ENCODE measurements at regions not wholly inside any gene's neighbourhood (a gene's known extent, or its start where the extent isn't known, plus 50 kb on each side); places are given as distances from the start of the nearest gene placed in this dataset.

GRCh38 chrX:140317462-140317861 is 187.4 kb downstream of the SOX3 start (continued):
- TF ChIP-seq, protein P1, sequence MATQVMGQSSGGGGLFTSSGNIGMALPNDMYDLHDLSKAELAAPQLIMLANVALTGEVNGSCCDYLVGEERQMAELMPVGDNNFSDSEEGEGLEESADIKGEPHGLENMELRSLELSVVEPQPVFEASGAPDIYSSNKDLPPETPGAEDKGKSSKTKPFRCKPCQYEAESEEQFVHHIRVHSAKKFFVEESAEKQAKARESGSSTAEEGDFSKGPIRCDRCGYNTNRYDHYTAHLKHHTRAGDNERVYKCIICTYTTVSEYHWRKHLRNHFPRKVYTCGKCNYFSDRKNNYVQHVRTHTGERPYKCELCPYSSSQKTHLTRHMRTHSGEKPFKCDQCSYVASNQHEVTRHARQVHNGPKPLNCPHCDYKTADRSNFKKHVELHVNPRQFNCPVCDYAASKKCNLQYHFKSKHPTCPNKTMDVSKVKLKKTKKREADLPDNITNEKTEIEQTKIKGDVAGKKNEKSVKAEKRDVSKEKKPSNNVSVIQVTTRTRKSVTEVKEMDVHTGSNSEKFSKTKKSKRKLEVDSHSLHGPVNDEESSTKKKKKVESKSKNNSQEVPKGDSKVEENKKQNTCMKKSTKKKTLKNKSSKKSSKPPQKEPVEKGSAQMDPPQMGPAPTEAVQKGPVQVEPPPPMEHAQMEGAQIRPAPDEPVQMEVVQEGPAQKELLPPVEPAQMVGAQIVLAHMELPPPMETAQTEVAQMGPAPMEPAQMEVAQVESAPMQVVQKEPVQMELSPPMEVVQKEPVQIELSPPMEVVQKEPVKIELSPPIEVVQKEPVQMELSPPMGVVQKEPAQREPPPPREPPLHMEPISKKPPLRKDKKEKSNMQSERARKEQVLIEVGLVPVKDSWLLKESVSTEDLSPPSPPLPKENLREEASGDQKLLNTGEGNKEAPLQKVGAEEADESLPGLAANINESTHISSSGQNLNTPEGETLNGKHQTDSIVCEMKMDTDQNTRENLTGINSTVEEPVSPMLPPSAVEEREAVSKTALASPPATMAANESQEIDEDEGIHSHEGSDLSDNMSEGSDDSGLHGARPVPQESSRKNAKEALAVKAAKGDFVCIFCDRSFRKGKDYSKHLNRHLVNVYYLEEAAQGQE (IDR thresholded peaks at IDR 0.05; ENCODE audit: low read depth, low read length) = no peak
- TF ChIP-seq MEF2A (IDR thresholded peaks at IDR 0.05; ENCODE audit: insufficient read depth, low read depth, low read length) (no peak), BRCA1 (IDR thresholded peaks at IDR 0.05; ENCODE audit: low read depth, low read length) (no peak)

DNA sequence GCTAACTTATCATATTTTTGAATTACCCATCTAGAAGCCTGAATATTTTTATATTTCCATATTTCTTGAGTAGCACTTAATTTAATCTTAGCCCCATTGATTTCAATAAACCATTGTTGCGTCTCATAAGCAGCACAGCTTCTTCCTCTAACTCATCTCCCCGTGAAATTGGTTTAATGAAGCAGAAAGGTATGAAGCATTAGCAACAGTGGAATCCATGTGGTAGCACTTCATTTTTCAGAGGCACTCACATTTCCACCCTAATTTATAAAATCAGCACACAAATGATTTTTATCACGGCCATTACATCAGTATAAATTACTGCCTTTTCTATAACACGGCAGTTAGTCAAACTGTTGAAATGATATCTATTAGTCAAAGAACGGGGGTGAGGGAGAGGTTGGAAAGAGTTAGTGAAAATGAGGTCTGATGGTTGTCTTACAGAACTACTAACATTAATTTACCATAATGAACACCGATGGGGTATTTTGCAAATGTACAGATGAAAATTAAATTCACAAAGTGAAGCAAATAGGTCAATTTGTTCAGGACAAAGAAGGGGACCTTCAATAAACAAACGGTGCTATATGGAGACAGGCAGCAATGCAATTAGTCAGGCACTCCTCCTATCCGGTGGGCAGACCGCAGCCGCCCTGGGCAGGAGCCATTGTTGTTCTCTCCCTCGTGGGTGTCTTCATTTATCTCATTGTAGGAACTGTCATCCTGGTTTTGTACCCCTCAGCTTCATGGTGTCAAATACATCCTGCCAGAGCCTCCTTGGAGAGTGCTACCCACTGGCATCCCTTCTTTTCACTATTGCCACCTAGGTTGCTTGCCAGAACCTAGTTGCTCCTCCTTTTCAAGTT is 205.7 kb downstream of the SOX3 start:
- no peaks in the 10 kb centered on the region for H3K4me1 ChIP-seq (ENCODE audit: control insufficient read depth, insufficient read depth, low read length)
- 24% methylated on average over 11 of the region's 11 CpGs for WGBS (ENCODE audit: insufficient coverage, insufficient replicate concordance, low lambda C conversion rate, missing lambda C conversion rate)
- H3K4me3 ChIP-seq = no peak overlapping the region
- ChIA-PET CTCF (interaction anchor here (0.8 kb wide), 1 partner anchor 34 kb away, joined by 3 read pairs; no protein-coding TSS in a partner anchor), SMC1A (ENCODE audit: uncharacterized antibody, unreplicated experiment) (no interaction called here), RAD21 (ENCODE audit: unreplicated experiment) (no interaction called here), POLR2A (no interaction called here)
- no peaks in the 10 kb centered on the region for H3K9me3 ChIP-seq (replicated peaks; ENCODE audit: control insufficient read depth, insufficient read depth, low read length)
- no peak overlapping the region for H3K27ac ChIP-seq (ENCODE audit: control insufficient read depth, insufficient read depth)
- no peaks in the 10 kb centered on the region for H3K27me3 ChIP-seq (replicated peaks in 1 of 2; ENCODE audit: control insufficient read depth in 2 of 2, insufficient read depth in 2 of 2, low read length in 1 of 2)
- H3K36me3 ChIP-seq (ENCODE audit: control insufficient read depth in 2 of 2, insufficient read depth in 2 of 2, low read length in 1 of 2) = no peaks in the 10 kb centered on the region
- no peaks in the 10 kb centered on the region for H3K79me2 ChIP-seq (ENCODE audit: control insufficient read depth, insufficient read depth, low read length)
- no peak overlapping the region for H2AFZ ChIP-seq (ENCODE audit: control insufficient read depth, low read depth, low read length)
- no peak for FAIRE-seq
- no peak overlapping the region for H3K9ac ChIP-seq (ENCODE audit: control insufficient read depth, insufficient read depth, low read length)
- DNase-seq (ENCODE audit: low read depth, low spot score) = no peak
- no peak overlapping the region for H3K4me2 ChIP-seq (ENCODE audit: control insufficient read depth, insufficient read depth)
- ATAC-seq = no peak
- no peaks in the 10 kb centered on the region for H4K20me1 ChIP-seq (ENCODE audit: control insufficient read depth, insufficient read depth)
- in situ Hi-C loops (cut with MboI) = no loop called here
- BruUV-seq (replicated peaks) = no TSS peak
- intact Hi-C loops (cut with micrococcal nuclease; ENCODE audit: unreplicated experiment) = no loop called here
- no peak for TF ChIP-seq PRDM15 (CRISPR knock-in tag; IDR thresholded peaks at IDR 0.05)
- no peak for TF ChIP-seq ESRRA (IDR thresholded peaks at IDR 0.05; ENCODE audit: low read length)
- TF ChIP-seq ZZZ3 (IDR thresholded peaks at IDR 0.05; ENCODE audit: control insufficient read depth, insufficient read length, low read depth) = no peak
- TF ChIP-seq, protein P2, sequence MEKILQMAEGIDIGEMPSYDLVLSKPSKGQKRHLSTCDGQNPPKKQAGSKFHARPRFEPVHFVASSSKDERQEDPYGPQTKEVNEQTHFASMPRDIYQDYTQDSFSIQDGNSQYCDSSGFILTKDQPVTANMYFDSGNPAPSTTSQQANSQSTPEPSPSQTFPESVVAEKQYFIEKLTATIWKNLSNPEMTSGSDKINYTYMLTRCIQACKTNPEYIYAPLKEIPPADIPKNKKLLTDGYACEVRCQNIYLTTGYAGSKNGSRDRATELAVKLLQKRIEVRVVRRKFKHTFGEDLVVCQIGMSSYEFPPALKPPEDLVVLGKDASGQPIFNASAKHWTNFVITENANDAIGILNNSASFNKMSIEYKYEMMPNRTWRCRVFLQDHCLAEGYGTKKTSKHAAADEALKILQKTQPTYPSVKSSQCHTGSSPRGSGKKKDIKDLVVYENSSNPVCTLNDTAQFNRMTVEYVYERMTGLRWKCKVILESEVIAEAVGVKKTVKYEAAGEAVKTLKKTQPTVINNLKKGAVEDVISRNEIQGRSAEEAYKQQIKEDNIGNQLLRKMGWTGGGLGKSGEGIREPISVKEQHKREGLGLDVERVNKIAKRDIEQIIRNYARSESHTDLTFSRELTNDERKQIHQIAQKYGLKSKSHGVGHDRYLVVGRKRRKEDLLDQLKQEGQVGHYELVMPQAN (conservative IDR thresholded peaks at IDR 0.05) = no peak
- TF ChIP-seq TCF3 (IDR thresholded peaks at IDR 0.05; ENCODE audit: borderline replicate concordance, insufficient read depth, low read depth, low read length) = no peak
- no peak for TF ChIP-seq MEF2B (IDR thresholded peaks at IDR 0.05; ENCODE audit: partially characterized antibody, poor library complexity, severe bottlenecking)
- no peak for TF ChIP-seq CBX3 (IDR thresholded peaks at IDR 0.05; ENCODE audit: borderline replicate concordance, low read depth)
- TF ChIP-seq MTA2 (IDR thresholded peaks at IDR 0.05; ENCODE audit: low read depth) = no peak
- no peak for TF ChIP-seq HDGF (IDR thresholded peaks at IDR 0.05)
- TF ChIP-seq HCFC1 (IDR thresholded peaks at IDR 0.05; ENCODE audit: low read length) = no peak
